ENCODE measurements at regions not wholly inside any gene's neighbourhood (a gene's known extent, or its start where the extent isn't known, plus 50 kb on each side); places are given as distances from the start of the nearest gene placed in this dataset.

GRCh38 chr4:95672811-95673210 lies 124.0 kb upstream of the UNC5C start:
- Histone ChIP-seq H3K9ac (ENCODE audit: low read length) (no peak overlapping the region), H3K9me2 (replicated peaks; ENCODE audit: insufficient read depth, low read length) (no peaks in the 10 kb centered on the region), H3K27ac (ENCODE audit: low read length) (no peak overlapping the region), H3K9me3 (replicated peaks; ENCODE audit: insufficient read depth, low read length) (no peaks in the 10 kb centered on the region), H3K4me2 (ENCODE audit: low read depth, low read length) (no peak overlapping the region), H4K20me1 (ENCODE audit: insufficient read depth, low read length) (no peaks in the 10 kb centered on the region), H3K4me3 (ENCODE audit: low read length) (no peak overlapping the region), H3K27me3 (replicated peaks; ENCODE audit: insufficient read depth, low read length) (no peaks in the 10 kb centered on the region), H3K79me2 (ENCODE audit: low read length) (no peaks in the 10 kb centered on the region), H2AFZ (ENCODE audit: low read length) (no peak overlapping the region), H3K4me1 (ENCODE audit: low read length) (no peaks in the 10 kb centered on the region), H3K36me3 (replicated peaks; ENCODE audit: insufficient read depth, low read length) (no peaks in the 10 kb centered on the region), H3F3A (ENCODE audit: insufficient read depth, low read length) (no peaks in the 10 kb centered on the region)
- TF ChIP-seq EZH2phosphoT487 (IDR thresholded peaks at IDR 0.05; ENCODE audit: low read length) (no peak), EZH2 (optimal IDR thresholded peaks at IDR 0.05; ENCODE audit: low read depth, low read length) (no peak)
- TF ChIP-seq, protein P1, sequence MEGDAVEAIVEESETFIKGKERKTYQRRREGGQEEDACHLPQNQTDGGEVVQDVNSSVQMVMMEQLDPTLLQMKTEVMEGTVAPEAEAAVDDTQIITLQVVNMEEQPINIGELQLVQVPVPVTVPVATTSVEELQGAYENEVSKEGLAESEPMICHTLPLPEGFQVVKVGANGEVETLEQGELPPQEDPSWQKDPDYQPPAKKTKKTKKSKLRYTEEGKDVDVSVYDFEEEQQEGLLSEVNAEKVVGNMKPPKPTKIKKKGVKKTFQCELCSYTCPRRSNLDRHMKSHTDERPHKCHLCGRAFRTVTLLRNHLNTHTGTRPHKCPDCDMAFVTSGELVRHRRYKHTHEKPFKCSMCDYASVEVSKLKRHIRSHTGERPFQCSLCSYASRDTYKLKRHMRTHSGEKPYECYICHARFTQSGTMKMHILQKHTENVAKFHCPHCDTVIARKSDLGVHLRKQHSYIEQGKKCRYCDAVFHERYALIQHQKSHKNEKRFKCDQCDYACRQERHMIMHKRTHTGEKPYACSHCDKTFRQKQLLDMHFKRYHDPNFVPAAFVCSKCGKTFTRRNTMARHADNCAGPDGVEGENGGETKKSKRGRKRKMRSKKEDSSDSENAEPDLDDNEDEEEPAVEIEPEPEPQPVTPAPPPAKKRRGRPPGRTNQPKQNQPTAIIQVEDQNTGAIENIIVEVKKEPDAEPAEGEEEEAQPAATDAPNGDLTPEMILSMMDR (IDR thresholded peaks at IDR 0.05; ENCODE audit: low read length) = no peak
- no peak for DNase-seq

- DNase-seq = no peak
- Histone ChIP-seq H3K27ac (ENCODE audit: low read length) (no peak overlapping the region), H4K20me1 (ENCODE audit: insufficient read depth, low read length) (no peaks in the 10 kb centered on the region), H2AFZ (ENCODE audit: low read length) (no peak overlapping the region), H3K9me2 (replicated peaks; ENCODE audit: insufficient read depth, low read length) (no peaks in the 10 kb centered on the region), H3K9ac (ENCODE audit: low read length) (no peak overlapping the region), H3K4me1 (ENCODE audit: low read length) (no peaks in the 10 kb centered on the region), H3K79me2 (ENCODE audit: low read length) (no peaks in the 10 kb centered on the region), H3K9me3 (replicated peaks; ENCODE audit: insufficient read depth, low read length) (no peaks in the 10 kb centered on the region), H3K4me3 (ENCODE audit: low read length) (no peak overlapping the region), H3K36me3 (replicated peaks; ENCODE audit: insufficient read depth, low read length) (no peaks in the 10 kb centered on the region), H3F3A (ENCODE audit: insufficient read depth, low read length) (no peaks in the 10 kb centered on the region), H3K4me2 (ENCODE audit: low read depth, low read length) (no peak overlapping the region), H3K27me3 (replicated peaks; ENCODE audit: insufficient read depth, low read length) (no peaks in the 10 kb centered on the region)
- TF ChIP-seq EZH2phosphoT487 (IDR thresholded peaks at IDR 0.05; ENCODE audit: low read length) (no peak), EZH2 (optimal IDR thresholded peaks at IDR 0.05; ENCODE audit: low read depth, low read length) (no peak)
- TF ChIP-seq, protein P1 (IDR thresholded peaks at IDR 0.05; ENCODE audit: low read length) = no peak
Observed at GRCh38 chr4:95660719-95661118, 111.9 kb upstream of the UNC5C start.

DNA sequence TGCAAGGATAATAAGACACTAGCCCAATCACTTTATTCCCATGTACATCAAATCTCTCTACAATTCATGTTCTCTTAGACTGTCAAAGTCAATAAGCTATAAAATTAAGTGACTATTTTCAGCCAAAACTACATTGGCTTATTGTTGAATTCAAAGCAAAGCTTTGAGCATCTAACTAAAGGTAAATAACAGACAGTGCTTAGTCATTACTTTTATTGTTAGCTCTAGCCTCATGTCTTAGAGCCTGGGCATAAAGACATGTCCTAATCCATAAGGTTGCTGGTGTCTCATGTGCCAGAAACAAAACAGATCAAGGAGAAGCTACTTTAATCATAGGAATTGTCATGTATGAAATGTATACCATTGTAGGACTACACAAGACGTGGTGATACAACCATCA lies 103.1 kb upstream of the UNC5C start:
- TF ChIP-seq EZH2 (optimal IDR thresholded peaks at IDR 0.05; ENCODE audit: low read depth, low read length) (no peak), EZH2phosphoT487 (IDR thresholded peaks at IDR 0.05; ENCODE audit: low read length) (no peak)
- TF ChIP-seq, protein P1 (IDR thresholded peaks at IDR 0.05; ENCODE audit: low read length) = no peak
- H3K4me2 ChIP-seq (ENCODE audit: low read depth, low read length) = no peak overlapping the region
- DNase-seq = no peak
- no peaks in the 10 kb centered on the region for H3K9me3 ChIP-seq (replicated peaks; ENCODE audit: insufficient read depth, low read length)
- H3K9ac ChIP-seq (ENCODE audit: low read length) = no peak overlapping the region
- H3K27ac ChIP-seq (ENCODE audit: low read length) = no peak overlapping the region
- H3K4me1 ChIP-seq (ENCODE audit: low read length) = no peaks in the 10 kb centered on the region
- H3K27me3 ChIP-seq (replicated peaks; ENCODE audit: insufficient read depth, low read length) = no peaks in the 10 kb centered on the region
- no peak overlapping the region for H2AFZ ChIP-seq (ENCODE audit: low read length)
- no peaks in the 10 kb centered on the region for H3F3A ChIP-seq (ENCODE audit: insufficient read depth, low read length)
- no peak overlapping the region for H3K4me3 ChIP-seq (ENCODE audit: low read length)
- H3K79me2 ChIP-seq (ENCODE audit: low read length) = no peaks in the 10 kb centered on the region
- H3K9me2 ChIP-seq (replicated peaks; ENCODE audit: insufficient read depth, low read length) = no peaks in the 10 kb centered on the region
- no peaks in the 10 kb centered on the region for H4K20me1 ChIP-seq (ENCODE audit: insufficient read depth, low read length)
- H3K36me3 ChIP-seq (replicated peaks; ENCODE audit: insufficient read depth, low read length) = no peaks in the 10 kb centered on the region

Measured in MM.1S (cell line).